Karpas-422 (cell line): ENCODE measurements at regions not wholly inside any gene's neighbourhood (a gene's known extent, or its start where the extent isn't known, plus 50 kb on each side); places are given as distances from the start of the nearest gene placed in this dataset.
"Not testable (repeated sequence)": the region's sequence is repeated elsewhere in the genome, so short reads cannot be mapped to it uniquely, and the experiment has no call there.

Source experiments
- DNase-seq: peaks from one replicate; pipeline ENCODE4 v3.0.0-alpha.2; 2015
- H2AFZ ChIP-seq: fragments of 200-600 bp; sonication (generic); 2 replicates; pipeline ENCODE4 v1.6.1; 2014; ENCODE audit warnings: antibody characterized with exemption, low read length, mixed read lengths
- H3K27ac ChIP-seq: fragments of 200-600 bp; sonication (generic); 2 replicates; pipeline ENCODE4 v1.5.1; 2014; ENCODE audit warnings: mild to moderate bottlenecking, low read length, moderate library complexity
- H3K27me3 ChIP-seq: fragments of 200-600 bp; sonication (generic); 2 replicates; pipeline ENCODE4 v1.6.1; 2014; ENCODE audit warnings: low read length, mixed read lengths
- H3K36me3 ChIP-seq: fragments of 200-600 bp; sonication (generic); 2 replicates; pipeline ENCODE4 v1.6.1; 2014; ENCODE audit warnings: low read length, mixed read lengths; ENCODE audit not compliant: insufficient read depth
- H3K4me1 ChIP-seq: fragments of 200-600 bp; sonication (generic); 2 replicates; pipeline ENCODE4 v1.6.1; 2014; ENCODE audit warnings: mild to moderate bottlenecking, low read length, mixed read lengths
- H3K4me2 ChIP-seq: fragments of 200-600 bp; sonication (generic); 2 replicates; pipeline ENCODE4 v1.6.1; 2014; ENCODE audit warnings: low read length, low read depth, mild to moderate bottlenecking; ENCODE audit not compliant: poor library complexity, severe bottlenecking
- H3K4me3 ChIP-seq: fragments of 200-600 bp; sonication (generic); 2 replicates; pipeline ENCODE4 v1.5.1; 2014; ENCODE audit warnings: mild to moderate bottlenecking, antibody characterized with exemption, low read length, mixed read lengths
- H3K79me2 ChIP-seq: fragments of 200-600 bp; sonication (generic); 2 replicates; pipeline ENCODE4 v1.6.1; 2014; ENCODE audit warnings: mild to moderate bottlenecking, low read length, mixed read lengths
- H3K9ac ChIP-seq: fragments of 200-600 bp; sonication (generic); 2 replicates; pipeline ENCODE4 v1.6.0; 2014; ENCODE audit warnings: low read length
- H3K9me2 ChIP-seq: fragments of 200-600 bp; sonication (generic), shearing (Covaris generic); replicated peaks from 2 replicates; pipeline ENCODE4 v1.6.0; 2014; ENCODE audit warnings: mild to moderate bottlenecking, low read length, moderate library complexity; ENCODE audit not compliant: insufficient read depth
- H3K9me3 ChIP-seq: fragments of 300-700, 200-600 bp; sonication (generic); 2 replicates; pipeline ENCODE4 v1.6.1; 2014; ENCODE audit warnings: low read length, mixed read lengths
- H4K20me1 ChIP-seq: fragments of 200-600 bp; sonication (generic); 2 replicates; pipeline ENCODE4 v1.6.1; 2014; ENCODE audit warnings: mild to moderate bottlenecking, antibody characterized with exemption, low read length, low read depth; ENCODE audit not compliant: insufficient read depth

DNA sequence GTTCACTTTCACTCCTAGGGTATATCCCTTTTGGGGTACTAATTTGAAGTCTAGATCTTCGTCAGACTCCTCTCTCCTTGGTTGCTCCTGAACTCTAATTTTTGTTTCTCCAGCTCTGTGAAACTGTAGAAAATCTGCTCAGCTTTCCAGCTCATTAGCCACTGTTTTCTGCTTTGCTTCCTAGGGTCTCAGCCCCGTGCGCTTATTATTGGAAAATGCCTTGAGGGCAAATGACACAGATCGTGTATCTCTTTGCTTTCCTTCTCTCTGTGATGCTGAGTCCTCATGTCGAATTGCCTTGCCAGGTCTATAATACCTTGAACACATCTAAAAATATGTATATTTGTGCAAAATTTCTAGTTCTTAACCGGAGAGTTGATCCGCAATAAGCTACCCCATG, 731.1 kb downstream of the EDEM1 start:
- H3K9me2 ChIP-seq = no peaks in the 10 kb centered on the region
- no peak overlapping the region for H2AFZ ChIP-seq
- H3K27me3 ChIP-seq = no peaks in the 10 kb centered on the region
- H3K4me1 ChIP-seq = no peaks in the 10 kb centered on the region
- H4K20me1 ChIP-seq = no peaks in the 10 kb centered on the region
- H3K9ac ChIP-seq = no peak overlapping the region
- H3K4me2 ChIP-seq = no peak overlapping the region
- H3K27ac ChIP-seq = no peak overlapping the region
- H3K9me3 ChIP-seq = no peaks in the 10 kb centered on the region
- no peak for DNase-seq
- no peaks in the 10 kb centered on the region for H3K36me3 ChIP-seq
- H3K79me2 ChIP-seq = no peaks in the 10 kb centered on the region
- H3K4me3 ChIP-seq = no peak overlapping the region

- Histone ChIP-seq H4K20me1 (no peaks in the 10 kb centered on the region), H3K9ac (no peak overlapping the region), H3K27me3 (no peaks in the 10 kb centered on the region), H3K4me1 (peaks cover 10% of the 10 kb centered on the region; the same call in 1 of the 2 replicates), H3K4me2 (no peak overlapping the region), H3K9me2 (no peaks in the 10 kb centered on the region), H3K27ac (no peak overlapping the region), H3K79me2 (no peaks in the 10 kb centered on the region), H3K36me3 (no peaks in the 10 kb centered on the region), H2AFZ (no peak overlapping the region), H3K9me3 (no peaks in the 10 kb centered on the region), H3K4me3 (no peak overlapping the region)
- DNase-seq = peak; percentile 44
These were observed 741.5 kb downstream of the EDEM1 start for GRCh38 chr3:5929027-5929426.

DNA sequence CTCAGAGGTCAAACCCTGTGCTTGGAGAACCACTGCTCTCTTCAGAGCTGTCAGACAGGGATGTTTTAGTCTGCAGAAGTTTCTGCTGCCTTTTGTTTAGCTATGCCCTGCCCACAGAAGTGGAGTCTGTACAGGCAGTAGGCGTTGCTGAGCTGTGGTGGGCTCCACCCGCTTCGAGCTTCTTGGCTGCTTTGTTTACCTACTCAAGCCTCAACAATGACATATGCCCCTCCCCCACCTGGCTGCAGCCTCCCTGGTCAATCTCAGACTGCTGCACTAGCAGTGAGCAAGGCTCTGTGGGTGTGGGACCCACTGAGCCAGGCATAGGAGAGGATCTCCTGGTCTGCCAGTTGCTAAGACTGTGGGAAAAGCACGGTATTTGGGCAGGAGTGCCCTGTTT, 756.6 kb downstream of the EDEM1 start:
- H3K9ac ChIP-seq, DNase-seq: not testable (repeated sequence)

GRCh38 chr3:5948084-5948483, 760.6 kb downstream of the EDEM1 start:
- Histone ChIP-seq H4K20me1 (no peaks in the 10 kb centered on the region), H3K27ac (no peak overlapping the region), H3K9me3 (no peaks in the 10 kb centered on the region), H3K4me3 (no peak overlapping the region), H3K9me2 (no peaks in the 10 kb centered on the region), H2AFZ (no peak overlapping the region), H3K79me2 (no peaks in the 10 kb centered on the region), H3K4me2 (no peak overlapping the region), H3K9ac (no peak overlapping the region), H3K27me3 (no peaks in the 10 kb centered on the region), H3K36me3 (no peaks in the 10 kb centered on the region), H3K4me1 (no peaks in the 10 kb centered on the region)
- DNase-seq = no peak

More for the DNA sequence above, 756.6 kb downstream of the EDEM1 start:
- H3K79me2 ChIP-seq, H3K9me3 ChIP-seq, H3K9me2 ChIP-seq, H3K4me3 ChIP-seq, H2AFZ ChIP-seq, H3K4me1 ChIP-seq, H3K4me2 ChIP-seq, H3K27ac ChIP-seq, H3K36me3 ChIP-seq, H4K20me1 ChIP-seq, H3K27me3 ChIP-seq: not testable (repeated sequence)

DNA sequence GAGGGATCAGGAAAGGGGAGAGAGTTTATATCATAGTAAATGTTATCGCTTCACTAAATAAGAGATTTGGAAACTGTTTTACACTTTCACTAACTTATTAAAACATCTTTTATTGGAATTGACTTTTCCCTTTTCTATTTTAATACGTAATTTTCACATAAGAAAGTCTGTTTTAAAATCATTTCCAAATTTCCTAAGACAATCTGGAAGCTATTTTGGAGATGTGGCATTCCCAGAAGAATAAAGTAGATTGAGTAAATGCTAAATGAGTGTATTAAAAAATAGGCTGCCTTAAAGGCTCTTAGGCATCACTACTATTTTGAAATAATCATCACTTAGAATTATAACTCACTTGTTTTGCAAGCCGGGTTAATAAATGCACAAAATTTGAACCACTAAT, 763.5 kb downstream of the EDEM1 start:
- no peak overlapping the region for H3K27ac ChIP-seq
- H3K79me2 ChIP-seq = no peaks in the 10 kb centered on the region
- no peaks in the 10 kb centered on the region for H3K9me2 ChIP-seq
- no peak for DNase-seq
- no peak overlapping the region for H3K9ac ChIP-seq
- H3K27me3 ChIP-seq = no peaks in the 10 kb centered on the region
- H3K4me2 ChIP-seq = no peak overlapping the region
- H3K36me3 ChIP-seq = no peaks in the 10 kb centered on the region
- H4K20me1 ChIP-seq = no peaks in the 10 kb centered on the region
- H2AFZ ChIP-seq = no peak overlapping the region
- no peaks in the 10 kb centered on the region for H3K9me3 ChIP-seq
- H3K4me1 ChIP-seq = no peaks in the 10 kb centered on the region
- no peak overlapping the region for H3K4me3 ChIP-seq

- Histone ChIP-seq H3K27ac (no peak overlapping the region), H2AFZ (no peak overlapping the region), H3K27me3 (no peaks in the 10 kb centered on the region), H4K20me1 (no peaks in the 10 kb centered on the region), H3K36me3 (no peaks in the 10 kb centered on the region), H3K9me2 (no peaks in the 10 kb centered on the region), H3K9ac (no peak overlapping the region), H3K79me2 (no peaks in the 10 kb centered on the region), H3K4me3 (no peak overlapping the region), H3K4me1 (no peaks in the 10 kb centered on the region), H3K9me3 (no peaks in the 10 kb centered on the region), H3K4me2 (no peak overlapping the region)
- no peak for DNase-seq
These were observed 785.1 kb downstream of the EDEM1 start for GRCh38 chr3:5972586-5972985.

- Histone ChIP-seq H3K4me1 (no peaks in the 10 kb centered on the region), H3K27me3 (no peaks in the 10 kb centered on the region), H3K9me3 (no peaks in the 10 kb centered on the region), H3K9ac (no peak overlapping the region), H4K20me1 (no peaks in the 10 kb centered on the region), H2AFZ (no peak overlapping the region), H3K4me2 (no peak overlapping the region), H3K27ac (no peak overlapping the region), H3K9me2 (no peaks in the 10 kb centered on the region), H3K4me3 (no peak overlapping the region), H3K36me3 (no peaks in the 10 kb centered on the region), H3K79me2 (no peaks in the 10 kb centered on the region)
- DNase-seq = no peak
These were observed 787.3 kb downstream of the EDEM1 start for GRCh38 chr3:5974630-5975322.

- no peak for DNase-seq
- Histone ChIP-seq H3K9me2 (no peaks in the 10 kb centered on the region), H3K27me3 (no peaks in the 10 kb centered on the region), H3K4me2 (no peak overlapping the region), H4K20me1 (no peaks in the 10 kb centered on the region), H3K4me1 (no peaks in the 10 kb centered on the region), H3K79me2 (no peaks in the 10 kb centered on the region), H2AFZ (no peak overlapping the region), H3K4me3 (no peak overlapping the region), H3K27ac (no peak overlapping the region), H3K9me3 (no peaks in the 10 kb centered on the region), H3K36me3 (no peaks in the 10 kb centered on the region), H3K9ac (no peak overlapping the region)
These were observed 789.8 kb downstream of the EDEM1 start for GRCh38 chr3:5977331-5977730.

GRCh38 chr3:5980475-5980874, 793.0 kb downstream of the EDEM1 start:
- Histone ChIP-seq H2AFZ (no peak overlapping the region), H3K9me3 (no peaks in the 10 kb centered on the region), H3K36me3 (no peaks in the 10 kb centered on the region), H3K4me3 (no peak overlapping the region), H3K27me3 (no peaks in the 10 kb centered on the region), H3K9me2 (no peaks in the 10 kb centered on the region), H3K4me2 (no peak overlapping the region), H3K27ac (no peak overlapping the region), H3K9ac (no peak overlapping the region), H3K4me1 (no peaks in the 10 kb centered on the region), H4K20me1 (no peaks in the 10 kb centered on the region), H3K79me2 (no peaks in the 10 kb centered on the region)
- no peak for DNase-seq
